H1 (cell line): ENCODE measurements at regions not wholly inside any gene's neighbourhood (a gene's known extent, or its start where the extent isn't known, plus 50 kb on each side); places are given as distances from the start of the nearest gene placed in this dataset.

Experiments used
- CTCF ChIA-PET: fragments of 300-600 bp; sonication (Branson Sonifier 250); formaldehyde crosslinking; loops from one replicate; lab custom pipeline; 2021; ENCODE audit not compliant: partially characterized antibody; lab: Charles Lee
- POLR2A ChIA-PET: fragments of 300-600 bp; sonication (Branson Sonifier 250); formaldehyde crosslinking; loops from one replicate; lab custom pipeline; 2021; ENCODE audit warnings: inconsistent platforms; ENCODE audit not compliant: partially characterized antibody; lab: Charles Lee
- DNase-seq, 2 experiments: peaks; one replicate each; pipeline versions ENCODE4 v3.0.0 to v3.0.0-alpha.2; 2010 to 2022; ENCODE audit warnings: low spot score in 2 of 2, low read depth in 1 of 2, mixed read lengths in 1 of 2
- FAIRE-seq: peaks from 2 replicates; lab custom pipeline; 2011; peaks lifted over from hg19 to GRCh38; lab: Jason Lieb, UNC
- H2AFZ ChIP-seq: 2 replicates; pipeline ENCODE4 v1.8.1; 2012; ENCODE audit warnings: low read length, inconsistent platforms
- H2AK5ac ChIP-seq: 2 replicates; pipeline ENCODE4 v1.6.1; 2013; ENCODE audit warnings: low read depth, low read length
- H2BK120ac ChIP-seq: replicated peaks from 2 replicates; pipeline ENCODE3; 2013; ENCODE audit warnings: low read depth, low read length, inconsistent platforms
- H2BK12ac ChIP-seq: 2 replicates; pipeline ENCODE4 v1.6.1; 2013; ENCODE audit warnings: low read depth, low read length
- H2BK15ac ChIP-seq: 2 replicates; pipeline ENCODE4 v1.6.1; 2013; ENCODE audit warnings: low read length
- H2BK20ac ChIP-seq: 2 replicates; pipeline ENCODE4 v1.6.1; 2013; ENCODE audit warnings: low read length
- H2BK5ac ChIP-seq: 2 replicates; pipeline ENCODE4 v1.6.1; 2013; ENCODE audit warnings: low read depth, low read length
- H3K14ac ChIP-seq: 2 replicates; pipeline ENCODE4 v1.6.1; 2013; ENCODE audit warnings: inconsistent platforms; ENCODE audit not compliant: insufficient read length
- H3K18ac ChIP-seq: 2 replicates; pipeline ENCODE4 v1.6.1; 2013; ENCODE audit warnings: low read length; ENCODE audit errors: extremely low read depth
- H3K23ac ChIP-seq: 2 replicates; pipeline ENCODE4 v1.6.1; 2013; ENCODE audit warnings: inconsistent platforms; ENCODE audit not compliant: insufficient read length
- H3K23me2 ChIP-seq: 2 replicates; pipeline ENCODE4 v1.6.1; 2013; ENCODE audit warnings: low read depth, low read length
- H3K27ac ChIP-seq: 2 replicates; pipeline ENCODE4 v1.6.1; 2011; ENCODE audit warnings: low read depth, low read length, inconsistent platforms
- H3K27me3 ChIP-seq, 4 experiments: replicated peaks in 1 of 4; 1 replicate in 1 of 4; 2 replicates in 3 of 4; pipeline versions ENCODE4 v1.6.1 to v1.8.1; 2011 to 2013; ENCODE audit warnings: low read length in 3 of 4, mild to moderate bottlenecking in 3 of 4, inconsistent platforms in 2 of 4, mixed read lengths in 2 of 4, moderate library complexity in 1 of 4; ENCODE audit not compliant: control insufficient read depth in 3 of 4, insufficient read depth in 3 of 4; ENCODE audit errors: extremely low read depth in 1 of 4
- H3K36me3 ChIP-seq, 4 experiments: 2 replicates each; pipeline versions ENCODE4 v1.6.1 to v1.8.1; 2011 to 2013; ENCODE audit warnings: mild to moderate bottlenecking in 4 of 4, low read length in 3 of 4, moderate library complexity in 2 of 4, control low read depth in 1 of 4, inconsistent platforms in 1 of 4; ENCODE audit not compliant: insufficient read depth in 4 of 4, control insufficient read depth in 2 of 4
- H3K4ac ChIP-seq: replicated peaks from 2 replicates; pipeline ENCODE3; 2013; ENCODE audit warnings: low read length, low read depth, mixed read lengths, inconsistent platforms; ENCODE audit not compliant: insufficient read length
- H3K4me1 ChIP-seq, 4 experiments: replicated peaks in 1 of 4; 1 replicate in 1 of 4; 2 replicates in 3 of 4; pipeline versions ENCODE4 v1.6.1 to v1.8.1; 2011 to 2013; ENCODE audit warnings: low read length in 3 of 4, inconsistent platforms in 2 of 4, mixed read lengths in 1 of 4; ENCODE audit not compliant: insufficient read depth in 4 of 4, control insufficient read depth in 3 of 4
- H3K4me2 ChIP-seq, 2 experiments: 2 replicates each; pipeline versions ENCODE4 v1.6.1 to v1.8.1; 2011 to 2013; ENCODE audit warnings: low read depth in 2 of 2, low read length in 2 of 2, control low read depth in 1 of 2, inconsistent platforms in 1 of 2, mild to moderate bottlenecking in 1 of 2; ENCODE audit not compliant: insufficient read depth in 1 of 2
- H3K4me3 ChIP-seq, 4 experiments: fragments of 200-600, 300-600 bp in 1 of 4; sonication (generic), shearing (Covaris generic), sonication (Bioruptor Twin) in 1 of 4; 2 replicates each; pipeline versions ENCODE4 v1.5.1 to v1.8.1; 2011 to 2016; ENCODE audit warnings: low read length in 4 of 4, low read depth in 3 of 4, control low read depth in 2 of 4, inconsistent platforms in 2 of 4, mild to moderate bottlenecking in 2 of 4, mixed read lengths in 1 of 4, moderate library complexity in 1 of 4; ENCODE audit not compliant: insufficient read depth in 2 of 4; ENCODE audit errors: extremely low read depth in 1 of 4
- H3K56ac ChIP-seq: replicated peaks from 2 replicates; pipeline ENCODE3; 2013; ENCODE audit warnings: low read depth, mild to moderate bottlenecking, mixed read lengths, low read length, inconsistent platforms; ENCODE audit not compliant: insufficient read length
- H3K79me1 ChIP-seq: 2 replicates; pipeline ENCODE4 v1.6.1; 2013; ENCODE audit warnings: low read depth, low read length, control low read depth
- H3K79me2 ChIP-seq, 2 experiments: 2 replicates each; pipeline versions ENCODE4 v1.6.1 to v1.8.1; 2012 to 2013; ENCODE audit warnings: low read length in 2 of 2, mild to moderate bottlenecking in 2 of 2, inconsistent platforms in 1 of 2; ENCODE audit not compliant: insufficient read depth in 2 of 2, control insufficient read depth in 1 of 2
- H3K9ac ChIP-seq, 4 experiments: replicated peaks in 1 of 4; 1 replicate in 1 of 4; 2 replicates in 3 of 4; pipeline versions ENCODE4 v1.6.1 to v1.8.1; 2011 to 2013; ENCODE audit warnings: low read depth in 3 of 4, low read length in 3 of 4, control low read depth in 2 of 4, mild to moderate bottlenecking in 2 of 4, moderate library complexity in 2 of 4, inconsistent platforms in 1 of 4; ENCODE audit errors: extremely low read depth in 1 of 4
- H3K9me3 ChIP-seq, 2 experiments: 2 replicates each; pipeline versions ENCODE4 v1.6.1 to v1.8.1; 2012 to 2013; ENCODE audit warnings: mild to moderate bottlenecking in 2 of 2, moderate library complexity in 2 of 2, control low read depth in 1 of 2, inconsistent platforms in 1 of 2, low read depth in 1 of 2, low read length in 1 of 2, mixed read lengths in 1 of 2; ENCODE audit not compliant: insufficient read depth in 2 of 2
- H4K20me1 ChIP-seq, 2 experiments: replicated peaks in 1 of 2; 2 replicates each; pipeline versions ENCODE3 to v1.8.1; 2011 to 2013; ENCODE audit warnings: inconsistent platforms in 2 of 2, low read length in 2 of 2, mild to moderate bottlenecking in 1 of 2; ENCODE audit not compliant: insufficient read depth in 2 of 2, control insufficient read depth in 1 of 2
- H4K5ac ChIP-seq: 2 replicates; pipeline ENCODE4 v1.6.1; 2013; ENCODE audit warnings: low read length, low read depth, mixed read lengths, inconsistent platforms; ENCODE audit not compliant: insufficient read length
- H4K8ac ChIP-seq: 2 replicates; pipeline ENCODE4 v1.8.0; 2013; ENCODE audit warnings: mild to moderate bottlenecking, moderate library complexity, low read length, inconsistent platforms; ENCODE audit not compliant: insufficient read depth; ENCODE audit errors: extremely low read depth
- H4K91ac ChIP-seq: replicated peaks from 2 replicates; pipeline ENCODE3; 2013; ENCODE audit warnings: low read length, mixed read lengths, inconsistent platforms; ENCODE audit not compliant: insufficient read length
- ASH2L ChIP-seq: fragments of 200-600, 300-600 bp; sonication (generic); IDR thresholded peaks from one replicate; pipeline ENCODE4 v1.7.1; 2017; ENCODE audit warnings: low read length
- BCL11A ChIP-seq, 2 experiments: IDR thresholded peaks; one replicate each; pipeline ENCODE4 v1.6.1; 2011; ENCODE audit warnings: low read depth in 2 of 2, low read length in 2 of 2, mild to moderate bottlenecking in 2 of 2
- CTBP2 ChIP-seq: IDR thresholded peaks from 2 replicates; pipeline ENCODE4 v1.7.0; 2011; ENCODE audit warnings: borderline replicate concordance, mild to moderate bottlenecking, moderate library complexity, mixed read lengths, low read length; ENCODE audit not compliant: insufficient read depth, insufficient read length
- FOSL1 ChIP-seq: IDR thresholded peaks from 2 replicates; pipeline ENCODE4 v1.6.1; 2011; ENCODE audit warnings: mild to moderate bottlenecking, low read depth, low read length, moderate library complexity; ENCODE audit not compliant: insufficient read depth
- JUN ChIP-seq: IDR thresholded peaks from 2 replicates; pipeline ENCODE4 v1.6.1; 2011; ENCODE audit warnings: low read depth, mild to moderate bottlenecking, improper control_type of control experiment, low read length
- NANOG ChIP-seq: IDR thresholded peaks from 2 replicates; pipeline ENCODE4 v1.6.1; 2011; ENCODE audit warnings: low read length, low read depth, mild to moderate bottlenecking, inconsistent platforms; ENCODE audit not compliant: insufficient read depth, poor library complexity, severe bottlenecking
- POLR2A ChIP-seq, 2 experiments: IDR thresholded peaks; 1 replicate in 1 of 2; 2 replicates in 1 of 2; pipeline ENCODE4 v1.6.1; 2011; ENCODE audit warnings: low read depth in 2 of 2, low read length in 2 of 2, mild to moderate bottlenecking in 2 of 2; ENCODE audit errors: control extremely low read depth in 1 of 2
- RXRA ChIP-seq: IDR thresholded peaks from 2 replicates; pipeline ENCODE4 v1.6.1; 2011; ENCODE audit warnings: low read depth, mild to moderate bottlenecking, low read length, moderate library complexity; ENCODE audit not compliant: insufficient read depth
- USF2 ChIP-seq: IDR thresholded peaks from 2 replicates; pipeline ENCODE4 v1.6.1; 2011; ENCODE audit warnings: low read length, improper control_type of control experiment
- YY1 ChIP-seq: IDR thresholded peaks from 2 replicates; pipeline ENCODE4 v1.6.1; 2011; ENCODE audit warnings: low read depth, mild to moderate bottlenecking, low read length
- WGBS, 2 experiments: shearing (Covaris generic) in 1 of 2; methylation state at CpG; one replicate each; pipeline versions ENCODE4 v1.1.6 to v1.1.7; 2013 to 2015; ENCODE audit warnings: low lambda C conversion rate in 2 of 2, mixed read lengths in 2 of 2, inconsistent platforms in 1 of 2, low coverage in 1 of 2, missing lambda C conversion rate in 1 of 2; ENCODE audit not compliant: insufficient replicate concordance in 2 of 2, insufficient coverage in 1 of 2, insufficient read length in 1 of 2; ENCODE audit errors: extremely low coverage in 1 of 2, missing lambda C conversion rate in 1 of 2; 5-methylcytosine and 5-hydroxymethylcytosine counted together
- TF ChIP-seq, protein P1 (sequence below): IDR thresholded peaks from 2 replicates; pipeline ENCODE4 v1.6.1; 2012; ENCODE audit warnings: low read length, inconsistent platforms

DNA sequence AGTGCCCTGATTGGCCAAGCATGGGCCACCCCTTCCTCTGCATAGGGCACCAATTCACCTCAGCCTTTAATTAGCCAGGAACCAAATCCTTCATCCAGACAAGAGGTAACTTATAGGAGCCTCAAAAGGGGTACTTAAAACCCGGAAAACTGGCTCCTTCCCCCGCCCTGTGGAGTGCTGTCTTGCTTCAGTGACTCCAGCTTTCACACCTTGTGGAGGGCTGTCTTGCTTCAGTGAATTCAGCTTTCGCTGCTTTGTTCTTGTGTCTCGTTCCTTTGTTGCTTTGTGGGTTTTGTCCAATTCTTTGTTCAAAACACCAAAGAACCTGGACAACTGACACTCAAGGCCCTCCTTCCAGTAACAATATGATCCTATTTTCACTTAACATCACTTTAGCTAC, 82.2 kb upstream of the FRG1 start:
- Histone ChIP-seq H2BK120ac (no peak overlapping the region), H2AK5ac (no peak overlapping the region), H2BK12ac (no peak overlapping the region), H3K23ac (no peak overlapping the region), H2BK5ac (no peak overlapping the region), H3K79me2 (no peaks in the 10 kb centered on the region), H2AFZ (no peak overlapping the region), H3K4me3 (no peak overlapping the region), H2BK15ac (no peak overlapping the region), H2BK20ac (no peak overlapping the region), H3K14ac (no peak overlapping the region), H3K4me2 (no peak overlapping the region), H3K27ac (no peak overlapping the region), H4K20me1 (no peaks in the 10 kb centered on the region), H3K56ac (no peak overlapping the region), H3K27me3 (no peaks in the 10 kb centered on the region), H4K91ac (no peak overlapping the region), H3K4ac (no peak overlapping the region), H3K9ac (no peak overlapping the region), H4K8ac (no peak overlapping the region), H3K9me3 (peaks cover 2 to 10% of the 10 kb centered on the region in 2 experiments; a peak in 3 of 4 replicates), H3K18ac (no peak overlapping the region), H4K5ac (no peak overlapping the region), H3K36me3 (no peaks in the 10 kb centered on the region; a peak in 1 of 8 replicates), H3K4me1 (no peaks in the 10 kb centered on the region), H3K79me1 (no peaks in the 10 kb centered on the region), H3K23me2 (no peaks in the 10 kb centered on the region)
- no peak for FAIRE-seq
- DNase-seq: no peak
- CTCF ChIA-PET: interaction anchor here (1.3 kb wide), 1 partner anchor 573 kb away, joined by 3 read pairs; no protein-coding TSS in a partner anchor
- 93% methylated on average over 4 of the region's 4 CpGs; no CpG with 5 or more reads in 1 of the 2 experiments for WGBS, 2 experiments
- POLR2A ChIA-PET: interaction anchor here (0.6 kb wide), 1 partner anchor 1396 kb away, joined by 3 read pairs; no protein-coding TSS in a partner anchor
- TF ChIP-seq POLR2A (IDR thresholded peaks at IDR 0.05; ENCODE audit: control extremely low read depth in 1 of 2, low read depth in 2 of 2, low read length in 2 of 2): no peak
- no peak for TF ChIP-seq USF2
- TF ChIP-seq JUN: no peak
- no peak for TF ChIP-seq RXRA
- no peak for TF ChIP-seq FOSL1
- TF ChIP-seq ASH2L: no peak
- no peak for TF ChIP-seq NANOG
- no peak for TF ChIP-seq YY1
- TF ChIP-seq, protein P1, sequence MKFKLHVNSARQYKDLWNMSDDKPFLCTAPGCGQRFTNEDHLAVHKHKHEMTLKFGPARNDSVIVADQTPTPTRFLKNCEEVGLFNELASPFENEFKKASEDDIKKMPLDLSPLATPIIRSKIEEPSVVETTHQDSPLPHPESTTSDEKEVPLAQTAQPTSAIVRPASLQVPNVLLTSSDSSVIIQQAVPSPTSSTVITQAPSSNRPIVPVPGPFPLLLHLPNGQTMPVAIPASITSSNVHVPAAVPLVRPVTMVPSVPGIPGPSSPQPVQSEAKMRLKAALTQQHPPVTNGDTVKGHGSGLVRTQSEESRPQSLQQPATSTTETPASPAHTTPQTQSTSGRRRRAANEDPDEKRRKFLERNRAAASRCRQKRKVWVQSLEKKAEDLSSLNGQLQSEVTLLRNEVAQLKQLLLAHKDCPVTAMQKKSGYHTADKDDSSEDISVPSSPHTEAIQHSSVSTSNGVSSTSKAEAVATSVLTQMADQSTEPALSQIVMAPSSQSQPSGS: no peak
- TF ChIP-seq BCL11A (IDR thresholded peaks at IDR 0.05; ENCODE audit: low read depth in 2 of 2, low read length in 2 of 2): no peak
- TF ChIP-seq CTBP2: no peak
